ENCODE measurements at regions not wholly inside any gene's neighbourhood (a gene's known extent, or its start where the extent isn't known, plus 50 kb on each side); places are given as distances from the start of the nearest gene placed in this dataset.

GRCh38 chr13:24012648-24013047 lies 115.3 kb upstream of the C1QTNF9B start:
- no peaks in the 10 kb centered on the region for H3K36me3 ChIP-seq
- H3K4me3 ChIP-seq = no peak overlapping the region
- H3K9me3 ChIP-seq = no peaks in the 10 kb centered on the region
- no peak for TF ChIP-seq CTCF (IDR thresholded peaks at IDR 0.05)
- H3K4me1 ChIP-seq = no peaks in the 10 kb centered on the region
- no peaks in the 10 kb centered on the region for H3K27me3 ChIP-seq
- H3K27ac ChIP-seq = no peak overlapping the region
- no peak for DNase-seq (ENCODE audit: low spot score)

GRCh38 chr13:24013189-24013588 lies 115.9 kb upstream of the C1QTNF9B start:
- no peak for DNase-seq (ENCODE audit: low spot score)
- no peaks in the 10 kb centered on the region for H3K27me3 ChIP-seq
- no peak overlapping the region for H3K4me3 ChIP-seq
- no peaks in the 10 kb centered on the region for H3K9me3 ChIP-seq
- H3K36me3 ChIP-seq = no peaks in the 10 kb centered on the region
- no peak overlapping the region for H3K27ac ChIP-seq
- TF ChIP-seq CTCF (IDR thresholded peaks at IDR 0.05) = no peak
- H3K4me1 ChIP-seq = no peaks in the 10 kb centered on the region

- Histone ChIP-seq H3K27me3 (no peaks in the 10 kb centered on the region), H3K27ac (no peak overlapping the region), H3K9me3 (no peaks in the 10 kb centered on the region), H3K4me1 (no peaks in the 10 kb centered on the region), H3K4me3 (no peak overlapping the region), H3K36me3 (no peaks in the 10 kb centered on the region)
- TF ChIP-seq CTCF (IDR thresholded peaks at IDR 0.05) = no peak
- no peak for DNase-seq (ENCODE audit: low spot score)
Observed at GRCh38 chr13:24016046-24016445, 118.7 kb upstream of the C1QTNF9B start.

- H3K36me3 ChIP-seq = no peaks in the 10 kb centered on the region
- no peak overlapping the region for H3K4me3 ChIP-seq
- DNase-seq (ENCODE audit: low spot score) = no peak
- no peaks in the 10 kb centered on the region for H3K9me3 ChIP-seq
- H3K4me1 ChIP-seq = no peaks in the 10 kb centered on the region
- no peaks in the 10 kb centered on the region for H3K27me3 ChIP-seq
- no peak for TF ChIP-seq CTCF (IDR thresholded peaks at IDR 0.05)
- no peak overlapping the region for H3K27ac ChIP-seq
Observed at GRCh38 chr13:24022568-24022967, 125.3 kb upstream of the C1QTNF9B start.

GRCh38 chr13:24023073-24023472 lies 125.8 kb upstream of the C1QTNF9B start:
- Histone ChIP-seq H3K4me3 (no peak overlapping the region), H3K4me1 (no peaks in the 10 kb centered on the region), H3K9me3 (no peaks in the 10 kb centered on the region), H3K36me3 (no peaks in the 10 kb centered on the region), H3K27ac (no peak overlapping the region), H3K27me3 (no peaks in the 10 kb centered on the region)
- DNase-seq (ENCODE audit: low spot score) = no peak
- TF ChIP-seq CTCF (IDR thresholded peaks at IDR 0.05) = no peak

- Histone ChIP-seq H3K4me3 (no peak overlapping the region), H3K27ac (no peak overlapping the region), H3K27me3 (no peaks in the 10 kb centered on the region), H3K9me3 (no peaks in the 10 kb centered on the region), H3K4me1 (peaks cover 0 to 11% of the 10 kb centered on the region in 2 donors), H3K36me3 (no peaks in the 10 kb centered on the region)
- no peak for DNase-seq (ENCODE audit: low spot score)
- no peak for TF ChIP-seq CTCF (IDR thresholded peaks at IDR 0.05)
Observed at GRCh38 chr13:24027494-24027893, 130.2 kb upstream of the C1QTNF9B start.

All from right atrium auricular region (tissue), 2 donors.